T-cell (primary cell): ENCODE measurements at regions not wholly inside any gene's neighbourhood (a gene's known extent, or its start where the extent isn't known, plus 50 kb on each side); places are given as distances from the start of the nearest gene placed in this dataset.

Source experiments
- ATAC-seq, 4 experiments: fragments of 200-7000 bp in 3 of 4; fragments of 150-1000 bp in 1 of 4; cut with Tn5 transposase; replicated peaks in 1 of 4; 1 replicate in 3 of 4; 2 replicates in 1 of 4; pipeline ENCODE4 v1.10.0; 2021; ENCODE audit warnings: moderate library complexity in 3 of 4, mild to moderate bottlenecking in 2 of 4, moderate number of reproducible peaks in 1 of 4
- CTCF ChIA-PET, 2 donors: fragments of 300-600 bp; sonication (Branson Sonifier 250); formaldehyde crosslinking; loops; one replicate each; lab custom pipeline; 2022; ENCODE audit warnings: antibody characterized with exemption in 2 of 2; lab: Charles Lee
- POLR2A ChIA-PET, 2 donors: fragments of 300-600 bp; sonication (Branson Sonifier 250); formaldehyde crosslinking; loops; one replicate each; lab custom pipeline; 2022; ENCODE audit warnings: antibody characterized with exemption in 2 of 2; lab: Charles Lee
- DNase-seq, 35 experiments: peaks; one replicate each; pipeline versions ENCODE4 v3.0.0 to v3.0.0-alpha.2; 2013 to 2023
- H3K27ac ChIP-seq: one replicate; pipeline ENCODE4 v1.5.1; 2013; ENCODE audit warnings: low read length
- H3K27me3 ChIP-seq, 2 experiments: replicated peaks in 1 of 2; 1 replicate in 1 of 2; 2 replicates in 1 of 2; pipeline versions ENCODE4 v1.6.1 to v1.7.0; 2013; ENCODE audit warnings: low read length in 1 of 2, mixed read lengths in 1 of 2; ENCODE audit not compliant: control insufficient read depth in 2 of 2, insufficient read depth in 2 of 2; ENCODE audit errors: extremely low read depth in 1 of 2
- H3K36me3 ChIP-seq, 2 donors: 1 replicate in 1 of 2; 2 replicates in 1 of 2; pipeline versions ENCODE4 v1.6.1 to v1.7.0; 2013; ENCODE audit warnings: low read length in 1 of 2; ENCODE audit not compliant: control insufficient read depth in 2 of 2, insufficient read depth in 1 of 2; ENCODE audit errors: extremely low read depth in 1 of 2
- H3K4me1 ChIP-seq, 2 experiments: 1 replicate in 1 of 2; 2 replicates in 1 of 2; pipeline versions ENCODE4 v1.6.1 to v1.7.0; 2013; ENCODE audit warnings: low read length in 2 of 2, mixed read lengths in 1 of 2; ENCODE audit not compliant: insufficient read depth in 2 of 2, control insufficient read depth in 1 of 2; ENCODE audit errors: extremely low read depth in 1 of 2
- H3K4me3 ChIP-seq, 2 donors: 1 replicate in 1 of 2; 2 replicates in 1 of 2; pipeline versions ENCODE4 v1.5.1 to v1.7.0; 2013; ENCODE audit warnings: mild to moderate bottlenecking in 2 of 2, low read length in 1 of 2, moderate library complexity in 1 of 2; ENCODE audit not compliant: control insufficient read depth in 1 of 2; ENCODE audit errors: extremely low read depth in 1 of 2
- H3K9me3 ChIP-seq: 2 replicates; pipeline ENCODE4 v1.7.0; 2013
- H3K27ac Mint-ChIP-seq, 2 donors: one replicate each; pipeline ENCODE4 v1.8.0; 2020 to 2021; ENCODE audit warnings: mild to moderate bottlenecking in 2 of 2, mixed read lengths in 2 of 2
- H3K27me3 Mint-ChIP-seq, 2 donors: one replicate each; pipeline ENCODE4 v1.8.0; 2021 to 2022; ENCODE audit warnings: mixed read lengths in 2 of 2
- H3K36me3 Mint-ChIP-seq: one replicate; pipeline ENCODE4 v1.8.0; 2021; ENCODE audit warnings: mixed read lengths
- H3K4me1 Mint-ChIP-seq, 3 donors: one replicate each; pipeline ENCODE4 v1.8.0; 2020 to 2022; ENCODE audit warnings: mixed read lengths in 3 of 3, mild to moderate bottlenecking in 1 of 3
- H3K4me3 Mint-ChIP-seq, 3 donors: one replicate each; pipeline ENCODE4 v1.8.0; 2020 to 2022; ENCODE audit warnings: mild to moderate bottlenecking in 3 of 3, mixed read lengths in 3 of 3, moderate library complexity in 3 of 3
- H3K9me3 Mint-ChIP-seq, 3 donors: one replicate each; pipeline ENCODE4 v1.8.0; 2020 to 2022; ENCODE audit warnings: mixed read lengths in 3 of 3
- WGBS: methylation state at CpG from one replicate; pipeline ENCODE4 v1.1.5; 2013; ENCODE audit warnings: missing lambda C conversion rate; ENCODE audit not compliant: insufficient coverage; 5-methylcytosine and 5-hydroxymethylcytosine counted together

- H3K4me3 Mint-ChIP-seq = no peak overlapping the region
- H3K4me1 Mint-ChIP-seq = no peaks in the 10 kb centered on the region
- no peak overlapping the region for H3K4me3 ChIP-seq
- 30% methylated on average over 1 of the region's 3 CpGs for WGBS
- H3K9me3 Mint-ChIP-seq = peaks cover 0 to 2% (median 0%) of the 10 kb centered on the region in 3 donors
- peaks cover 0 to 4% of the 10 kb centered on the region in 2 donors for H3K27me3 Mint-ChIP-seq
- DNase-seq = no peak
- no peak overlapping the region for H3K27ac Mint-ChIP-seq
- H3K36me3 Mint-ChIP-seq = no peaks in the 10 kb centered on the region
- H3K9me3 ChIP-seq = no peaks in the 10 kb centered on the region
- ATAC-seq = no peak
- H3K27ac ChIP-seq = no peak overlapping the region
- no peaks in the 10 kb centered on the region for H3K27me3 ChIP-seq
- ChIA-PET CTCF (no interaction called here), POLR2A (no interaction called here)
- no peaks in the 10 kb centered on the region for H3K36me3 ChIP-seq
- no peaks in the 10 kb centered on the region for H3K4me1 ChIP-seq
Measured at GRCh38 chr16:80231888-80232287, 308.9 kb upstream of the DYNLRB2 start.

GRCh38 chr16:80231121-80231520 lies 309.7 kb upstream of the DYNLRB2 start:
- Histone ChIP-seq H3K9me3 (no peaks in the 10 kb centered on the region), H3K27me3 (no peaks in the 10 kb centered on the region), H3K36me3 (no peaks in the 10 kb centered on the region), H3K4me3 (no peak overlapping the region), H3K4me1 (no peaks in the 10 kb centered on the region), H3K27ac (no peak overlapping the region)
- Mint-ChIP-seq H3K4me1 (no peaks in the 10 kb centered on the region), H3K27me3 (peaks cover 0 to 4% of the 10 kb centered on the region in 2 donors), H3K27ac (no peak overlapping the region), H3K9me3 (peaks cover 0 to 10% (median 0%) of the 10 kb centered on the region in 3 donors), H3K36me3 (no peaks in the 10 kb centered on the region), H3K4me3 (no peak overlapping the region)
- ChIA-PET POLR2A (no interaction called here), CTCF (no interaction called here)
- ATAC-seq (no peak), DNase-seq (no peak)

- CTCF ChIA-PET = no interaction called here
- ATAC-seq = no peak
- no peaks in the 10 kb centered on the region for H3K27me3 ChIP-seq
- POLR2A ChIA-PET = no interaction called here
- Mint-ChIP-seq H3K9me3 (peaks cover 0 to 12% (median 0%) of the 10 kb centered on the region in 3 donors), H3K4me3 (no peak overlapping the region), H3K4me1 (no peaks in the 10 kb centered on the region), H3K27me3 (peaks cover 0 to 4% of the 10 kb centered on the region in 2 donors), H3K36me3 (no peaks in the 10 kb centered on the region), H3K27ac (no peak overlapping the region)
- WGBS = no CpG with 5 or more reads among the region's 4 CpGs
- no peaks in the 10 kb centered on the region for H3K36me3 ChIP-seq
- no peak overlapping the region for H3K27ac ChIP-seq
- no peaks in the 10 kb centered on the region for H3K9me3 ChIP-seq
- no peaks in the 10 kb centered on the region for H3K4me1 ChIP-seq
- H3K4me3 ChIP-seq = no peak overlapping the region
- no peak for DNase-seq
Measured at GRCh38 chr16:80230328-80231120, 310.3 kb upstream of the DYNLRB2 start.

- Histone ChIP-seq H3K27ac (no peak overlapping the region), H3K36me3 (no peaks in the 10 kb centered on the region), H3K27me3 (no peaks in the 10 kb centered on the region), H3K9me3 (no peaks in the 10 kb centered on the region), H3K4me3 (no peak overlapping the region), H3K4me1 (no peaks in the 10 kb centered on the region)
- no peak for ATAC-seq
- Mint-ChIP-seq H3K4me3 (no peak overlapping the region), H3K9me3 (peaks cover 0 to 12% (median 0%) of the 10 kb centered on the region in 3 donors), H3K36me3 (no peaks in the 10 kb centered on the region), H3K27ac (no peak overlapping the region), H3K27me3 (peaks cover 4% of the 10 kb centered on the region in 2 donors), H3K4me1 (no peaks in the 10 kb centered on the region)
- POLR2A ChIA-PET = no interaction called here
- CTCF ChIA-PET = no interaction called here
- DNase-seq = no peak
Measured at GRCh38 chr16:80226499-80226898, 314.3 kb upstream of the DYNLRB2 start.

GRCh38 chr16:80210787-80211186 lies 330.0 kb upstream of the DYNLRB2 start:
- H3K4me3 ChIP-seq = no peak overlapping the region
- no peaks in the 10 kb centered on the region for H3K36me3 ChIP-seq
- DNase-seq = no peak
- no peak for ATAC-seq
- H3K27ac ChIP-seq = no peak overlapping the region
- H3K9me3 Mint-ChIP-seq = peaks cover 0 to 4% (median 0%) of the 10 kb centered on the region in 3 donors
- H3K27me3 Mint-ChIP-seq = peaks cover 9 to 20% of the 10 kb centered on the region in 2 donors
- H3K27ac Mint-ChIP-seq = no peak overlapping the region
- H3K9me3 ChIP-seq = no peaks in the 10 kb centered on the region
- H3K4me1 Mint-ChIP-seq = no peaks in the 10 kb centered on the region
- no peaks in the 10 kb centered on the region for H3K4me1 ChIP-seq
- 100% methylated on average over 1 of the region's 3 CpGs for WGBS
- H3K27me3 ChIP-seq = no peaks in the 10 kb centered on the region
- no peaks in the 10 kb centered on the region for H3K36me3 Mint-ChIP-seq
- POLR2A ChIA-PET = no interaction called here
- H3K4me3 Mint-ChIP-seq = no peak overlapping the region
- CTCF ChIA-PET = no interaction called here

- DNase-seq = no peak
- CTCF ChIA-PET = no interaction called here
- H3K36me3 ChIP-seq = no peaks in the 10 kb centered on the region
- no peak overlapping the region for H3K27ac Mint-ChIP-seq
- H3K9me3 Mint-ChIP-seq = no peaks in the 10 kb centered on the region
- H3K36me3 Mint-ChIP-seq = no peaks in the 10 kb centered on the region
- no peak overlapping the region for H3K27ac ChIP-seq
- peaks cover 6 to 20% of the 10 kb centered on the region in 2 donors for H3K27me3 Mint-ChIP-seq
- H3K9me3 ChIP-seq = no peaks in the 10 kb centered on the region
- H3K4me1 Mint-ChIP-seq = no peaks in the 10 kb centered on the region
- H3K27me3 ChIP-seq = no peaks in the 10 kb centered on the region
- no peaks in the 10 kb centered on the region for H3K4me1 ChIP-seq
- 93% methylated on average over 2 of the region's 3 CpGs for WGBS
- no peak overlapping the region for H3K4me3 ChIP-seq
- POLR2A ChIA-PET = no interaction called here
- H3K4me3 Mint-ChIP-seq = no peak overlapping the region
- no peak for ATAC-seq
Measured at GRCh38 chr16:80208743-80209142, 332.1 kb upstream of the DYNLRB2 start.
